8988T (cell line): ENCODE measurements at regions not wholly inside any gene's neighbourhood (a gene's known extent, or its start where the extent isn't known, plus 50 kb on each side); places are given as distances from the start of the nearest gene placed in this dataset.
"Not testable (repeated sequence)": the region's sequence is repeated elsewhere in the genome, so short reads cannot be mapped to it uniquely, and the experiment has no call there.

ENCODE experiments used
- DNase-seq: peaks from one replicate; pipeline ENCODE4 v3.0.0; 2011

DNA sequence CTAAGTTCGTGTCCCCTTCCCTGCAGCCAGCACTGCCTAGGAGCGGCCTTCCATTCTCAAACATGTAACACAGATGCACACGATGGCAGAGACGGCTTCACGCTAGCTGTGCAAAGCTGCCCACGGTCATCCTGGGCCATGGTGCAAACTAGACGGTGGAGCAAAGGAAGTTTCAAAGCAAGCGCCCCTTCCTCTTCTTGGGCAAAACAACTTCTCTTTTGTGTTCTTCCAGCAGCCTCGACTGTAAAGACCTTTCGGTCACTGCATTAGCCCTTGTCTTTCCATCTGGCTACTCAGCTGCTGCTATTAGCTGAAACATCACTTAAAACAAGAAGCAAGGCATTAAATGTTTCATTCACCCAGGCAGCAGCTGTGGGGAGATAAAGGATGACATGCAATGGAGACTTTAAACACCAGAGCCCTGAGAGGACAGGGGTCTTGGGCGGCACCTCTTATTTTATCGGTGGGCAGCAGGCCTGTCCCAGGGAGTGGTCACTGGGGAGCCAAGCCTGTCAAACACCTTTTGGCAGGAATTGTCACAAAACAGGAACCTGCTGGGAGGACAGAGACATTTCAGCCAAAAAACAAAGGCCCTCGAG is 214.8 kb downstream of the KLF6 start:
- DNase-seq, result no peak

DNA sequence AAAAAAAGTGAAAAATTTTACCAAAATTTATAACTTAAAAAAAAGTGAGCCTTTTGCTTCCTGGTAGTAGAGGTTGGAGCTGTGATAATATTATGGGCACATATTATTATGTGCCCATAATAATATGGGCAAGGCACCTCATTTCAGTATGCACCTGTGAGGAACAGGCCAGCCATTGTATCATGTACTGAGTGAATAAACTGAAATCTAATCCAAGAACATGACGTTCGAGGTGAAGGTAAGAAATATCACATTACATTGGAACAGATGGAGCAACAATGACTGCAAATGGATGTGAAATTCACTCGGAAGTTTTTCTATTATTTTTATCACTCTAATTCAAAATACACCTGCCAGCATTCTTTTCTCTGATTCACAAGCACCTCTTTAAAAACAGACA is 216.0 kb downstream of the KLF6 start:
- DNase-seq, result no peak

DNA sequence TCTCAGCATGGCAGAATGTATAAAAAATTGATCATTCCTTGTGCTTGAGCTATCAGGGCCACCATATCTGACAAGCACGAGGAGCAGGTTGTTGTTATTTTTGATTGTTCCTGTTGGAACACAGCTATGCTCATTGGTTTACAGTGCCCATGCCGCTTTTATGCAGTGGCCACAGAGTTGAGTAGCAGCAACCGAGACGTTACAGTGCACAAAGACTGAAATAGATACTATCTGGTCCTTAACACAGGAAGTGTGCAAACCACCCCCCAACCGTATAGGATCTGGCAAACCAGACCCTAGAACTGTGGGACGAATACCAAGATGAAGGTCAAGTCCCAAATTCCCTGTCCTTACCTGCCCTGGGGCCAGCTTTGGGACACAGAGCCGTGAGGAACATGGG is 216.6 kb downstream of the KLF6 start:
- no peak for DNase-seq

DNA sequence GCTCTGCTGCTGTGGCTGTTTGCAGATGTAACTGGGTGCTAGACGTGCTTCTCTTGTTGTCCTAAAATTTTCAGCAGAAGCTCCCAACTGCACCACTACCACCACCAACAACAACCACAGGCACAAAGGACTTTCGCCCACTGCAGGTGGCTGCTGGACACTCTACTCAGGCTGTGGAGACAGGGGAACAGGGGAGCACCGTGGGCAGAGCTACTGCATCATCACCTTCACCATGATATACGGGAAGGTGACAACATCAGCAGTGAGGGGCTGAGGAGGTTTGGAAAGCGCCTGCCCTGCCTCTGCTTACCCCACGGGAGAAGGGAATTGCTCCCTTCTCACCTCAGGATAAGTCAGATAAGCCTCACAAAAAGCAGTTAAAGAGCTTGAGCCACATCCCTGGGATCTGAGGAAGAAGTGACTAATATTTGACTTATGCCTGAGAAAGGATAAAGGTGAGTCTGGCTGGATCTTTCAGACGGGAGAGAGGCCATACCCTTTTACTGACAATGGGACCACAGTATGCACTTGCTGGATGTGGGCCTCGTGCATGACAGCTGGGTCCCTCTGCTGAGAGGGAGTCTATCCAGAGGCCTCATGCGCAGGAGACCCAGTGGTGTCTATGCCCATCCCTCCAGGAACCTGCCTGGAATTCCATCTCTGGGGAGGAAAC is 217.6 kb downstream of the KLF6 start:
- DNase-seq, result no peak

DNA sequence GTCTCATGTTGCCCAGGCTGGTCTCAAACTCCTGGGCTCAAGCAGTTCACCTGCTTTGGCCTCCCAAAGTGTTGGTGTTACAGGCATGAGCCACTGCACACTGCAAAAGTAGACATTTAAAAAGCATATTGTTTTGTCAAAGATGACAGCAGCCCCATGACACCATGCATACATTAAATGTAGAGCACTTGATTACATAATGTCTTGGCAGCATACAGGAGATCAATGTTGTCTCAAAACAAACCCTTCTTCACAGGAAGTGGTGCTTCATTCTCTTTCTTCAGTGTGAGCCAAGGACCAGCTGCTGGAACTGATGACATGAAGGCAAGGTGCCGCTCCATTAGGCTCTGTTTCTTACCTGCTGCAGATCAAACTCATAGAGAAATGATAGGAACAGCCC is 218.4 kb downstream of the KLF6 start:
- DNase-seq, result no peak

DNA sequence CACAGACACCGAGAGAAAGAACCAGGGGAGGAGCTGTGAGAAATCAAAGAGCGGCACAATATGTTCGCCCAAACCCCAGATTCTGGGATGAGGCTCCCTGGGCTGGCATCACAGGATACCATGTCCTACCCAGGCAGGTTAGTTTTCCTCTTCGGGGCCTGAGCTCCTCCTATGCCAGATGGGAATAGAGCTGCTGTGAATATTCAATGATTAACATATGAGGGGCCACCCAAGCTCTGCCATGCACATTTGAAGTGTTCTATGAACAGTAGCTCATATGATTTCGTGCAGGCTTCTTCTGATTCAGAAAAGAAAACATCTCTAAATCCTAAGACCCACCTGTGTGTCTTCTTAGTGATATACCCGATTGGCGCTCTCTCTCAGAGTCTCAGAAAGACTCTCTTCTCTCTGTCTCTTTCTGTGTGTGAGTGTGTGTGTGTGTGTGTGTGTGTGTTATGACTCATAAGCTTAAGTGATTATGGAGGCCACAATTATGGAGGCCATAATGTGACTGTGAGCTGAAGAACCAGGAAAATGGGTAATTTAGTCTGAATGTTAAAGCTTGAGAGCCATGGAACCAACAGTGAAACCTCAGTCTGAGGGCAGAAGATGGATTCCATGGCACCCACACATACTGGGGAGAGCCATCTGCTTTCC is 220.5 kb downstream of the KLF6 start:
- no peak for DNase-seq

DNA sequence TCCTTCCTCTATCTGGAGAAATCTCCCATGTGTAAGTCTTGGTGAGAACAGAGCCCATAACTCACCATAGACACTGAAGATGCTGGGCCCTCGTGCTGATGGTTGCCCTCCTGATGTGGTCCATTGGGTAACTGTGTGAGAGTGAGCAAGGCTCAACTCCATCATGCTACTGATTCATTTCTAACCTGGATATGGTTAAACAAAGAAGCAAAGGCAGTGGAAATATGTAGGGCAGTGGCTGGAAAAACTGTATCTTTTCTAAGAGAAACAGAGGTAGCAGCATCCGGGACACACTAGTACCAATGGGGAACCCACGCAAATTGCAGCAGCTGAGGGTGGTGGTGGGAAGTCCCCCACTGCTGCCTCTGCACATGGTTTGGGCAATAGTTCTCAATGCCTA is 221.7 kb downstream of the KLF6 start:
- no peak for DNase-seq

DNA sequence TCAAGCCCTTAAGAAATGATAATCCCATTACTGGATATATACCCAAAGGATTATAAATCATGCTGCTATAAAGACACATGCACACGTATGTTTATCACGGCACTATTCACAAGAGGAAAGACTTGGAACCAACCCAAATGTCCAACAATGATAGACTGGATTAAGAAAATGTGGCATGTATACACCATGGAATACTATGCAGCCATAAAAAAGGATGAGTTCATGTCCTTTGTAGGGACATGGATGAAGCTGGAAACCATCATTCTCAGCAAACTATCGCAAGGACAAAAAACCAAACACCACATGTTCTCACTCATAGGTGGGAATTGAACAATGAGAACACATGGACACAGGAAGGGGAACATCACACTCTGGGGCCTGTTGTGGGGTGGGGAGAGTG is 224.4 kb downstream of the KLF6 start:
- not testable (repeated sequence) for DNase-seq

DNA sequence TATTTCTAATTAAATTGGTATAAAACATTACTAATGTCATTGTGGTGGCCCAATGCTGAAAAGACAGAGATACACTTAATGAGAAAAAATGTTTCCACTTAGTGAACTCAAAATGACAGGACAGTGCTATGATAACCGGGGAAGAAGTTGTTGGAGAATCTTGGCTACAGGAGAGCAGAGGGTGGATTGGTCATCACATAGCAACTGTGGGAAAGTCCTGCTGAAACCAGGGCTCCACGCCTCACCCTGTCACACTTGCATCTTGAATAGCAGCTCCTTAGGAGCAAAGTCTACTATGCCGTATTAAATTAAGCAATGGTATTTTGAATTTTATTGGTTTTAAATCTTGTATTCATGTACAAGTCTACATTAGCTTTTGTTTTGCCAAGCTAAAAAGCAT is 225.5 kb downstream of the KLF6 start:
- DNase-seq, result no peak

DNA sequence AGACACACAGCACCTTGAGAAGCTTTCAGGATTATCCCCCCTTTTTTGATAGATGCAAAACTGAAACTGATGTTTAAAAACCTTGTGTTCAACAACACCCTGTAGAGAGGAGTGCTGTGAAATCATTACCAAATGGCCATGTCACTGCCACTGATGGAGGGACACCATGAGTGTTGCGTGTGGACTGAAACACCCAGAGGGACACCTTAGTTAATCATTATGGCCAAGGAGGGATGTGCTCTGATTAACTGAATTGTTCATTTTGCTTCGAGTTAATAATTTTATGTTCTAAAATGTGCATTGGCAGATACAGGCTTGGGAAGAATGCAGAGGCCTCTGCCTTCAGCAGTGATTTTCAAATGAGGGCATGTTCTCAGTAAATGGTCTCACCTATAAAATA is 226.0 kb downstream of the KLF6 start:
- DNase-seq, result no peak

DNA sequence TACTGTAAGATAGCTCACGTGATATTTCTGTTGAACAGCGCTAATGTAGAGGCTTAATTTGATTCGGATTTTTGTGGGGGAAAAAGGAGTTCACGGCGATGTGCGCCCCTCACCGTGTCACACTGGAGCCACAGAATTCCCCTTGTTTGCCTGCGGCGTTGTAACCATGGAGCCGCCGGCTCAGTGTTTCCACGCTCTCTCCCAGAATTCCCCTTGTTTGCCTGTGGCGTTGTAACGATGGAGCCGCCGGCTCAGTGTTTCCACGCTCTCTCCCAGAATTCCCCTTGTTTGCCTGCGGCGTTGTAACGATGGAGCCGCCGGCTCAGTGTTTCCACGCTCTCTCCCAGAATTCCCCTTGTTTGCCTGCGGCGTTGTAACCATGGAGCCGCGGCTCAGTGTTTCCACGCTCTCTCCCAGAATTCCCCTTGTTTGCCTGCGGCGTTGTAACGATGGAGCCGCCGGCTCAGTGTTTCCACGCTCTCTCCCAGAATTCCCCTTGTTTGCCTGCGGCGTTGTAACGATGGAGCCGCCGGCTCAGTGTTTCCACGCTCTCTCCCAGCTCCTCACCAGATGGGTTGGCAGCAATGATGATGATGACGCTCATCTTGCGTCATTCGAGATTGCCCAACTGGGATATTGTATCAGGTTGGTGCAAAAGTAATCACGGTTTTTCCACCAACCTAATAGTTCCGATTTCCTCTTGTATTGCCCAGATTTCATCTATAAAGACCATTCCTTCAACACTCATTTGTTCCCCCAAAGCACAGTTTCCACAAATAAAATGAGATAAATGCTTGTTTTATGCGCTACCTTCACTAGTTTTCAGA is 228.6 kb downstream of the KLF6 start:
- DNase-seq, result not testable (repeated sequence)

DNA sequence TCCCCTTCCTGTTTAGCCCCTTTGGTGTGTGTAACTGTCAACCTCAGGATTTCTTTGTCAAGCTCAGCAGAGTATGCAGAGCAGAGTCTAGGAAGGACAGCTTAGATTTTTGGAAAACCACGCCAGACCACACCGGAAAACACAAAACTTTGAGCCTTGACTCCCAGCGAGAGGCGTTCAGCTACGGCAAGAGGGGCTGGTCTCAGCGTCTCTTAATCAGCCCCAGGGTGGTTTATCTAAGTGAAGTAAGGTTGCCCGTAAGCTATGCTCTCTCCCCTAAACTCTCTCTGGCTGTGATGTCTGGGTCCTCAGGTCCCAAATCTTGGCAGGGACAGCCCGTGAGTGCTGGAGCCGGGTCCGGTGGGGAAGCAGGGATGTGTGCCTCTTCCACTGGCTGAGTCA is 230.9 kb downstream of the KLF6 start:
- DNase-seq, result no peak

DNA sequence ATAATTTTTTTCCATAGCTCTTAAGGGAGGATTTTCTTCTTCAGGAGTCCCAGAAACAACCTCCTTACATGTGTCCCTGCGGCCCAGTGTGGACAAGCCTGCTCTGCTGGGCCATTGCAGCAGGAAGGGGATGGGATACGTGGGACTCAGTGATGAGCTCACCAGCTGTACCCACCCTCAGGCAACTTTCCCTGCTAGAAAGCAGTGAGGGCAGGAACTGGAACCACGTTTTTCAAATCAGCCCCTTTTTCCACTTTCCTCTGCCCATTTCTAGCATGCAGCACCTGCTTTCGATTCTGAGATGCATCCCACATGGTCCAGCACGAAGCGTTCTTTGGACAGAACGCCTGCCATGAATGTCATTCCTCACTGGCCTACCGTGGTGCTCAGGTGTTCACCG is 232.7 kb downstream of the KLF6 start:
- DNase-seq, result no peak

DNA sequence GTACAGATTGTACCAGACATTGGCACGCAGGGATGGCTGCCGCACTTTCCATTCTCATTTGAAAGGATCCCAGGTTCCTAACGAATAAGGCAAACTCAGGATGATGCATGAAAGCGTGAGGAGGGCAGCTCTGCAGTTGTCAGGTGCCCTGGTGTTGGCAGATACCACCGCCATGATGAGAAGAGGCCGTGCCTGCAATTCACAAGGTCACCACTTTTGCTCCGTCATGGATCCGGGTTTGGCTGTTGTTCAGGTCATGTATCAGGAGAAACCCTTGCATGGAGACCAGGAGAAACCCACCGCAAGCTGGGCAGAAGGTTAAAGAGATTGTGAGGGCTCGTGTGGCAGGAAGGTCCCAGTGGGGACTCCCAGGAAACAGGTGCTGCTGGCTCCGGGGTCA is 233.2 kb downstream of the KLF6 start:
- DNase-seq, result no peak

DNA sequence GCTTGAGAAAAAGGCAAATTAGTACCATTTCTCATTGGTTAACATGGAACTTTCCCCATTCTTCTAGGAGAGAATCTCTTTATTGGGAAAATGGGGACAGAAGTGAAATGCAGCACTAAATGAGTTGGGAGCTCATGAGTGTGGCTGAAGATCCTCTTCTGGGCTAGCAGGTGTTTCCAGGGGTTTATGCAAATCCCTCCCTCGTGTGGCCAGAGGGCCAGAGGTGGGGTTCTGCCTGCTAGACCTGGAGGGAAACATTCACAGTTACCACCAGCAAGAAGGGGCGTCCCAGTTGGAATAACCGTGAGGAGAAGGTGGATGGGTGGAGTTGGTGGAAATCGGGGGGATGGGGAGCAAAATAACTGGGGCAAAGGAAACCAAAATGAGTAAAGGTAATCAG is 235.9 kb downstream of the KLF6 start:
- no peak for DNase-seq

DNA sequence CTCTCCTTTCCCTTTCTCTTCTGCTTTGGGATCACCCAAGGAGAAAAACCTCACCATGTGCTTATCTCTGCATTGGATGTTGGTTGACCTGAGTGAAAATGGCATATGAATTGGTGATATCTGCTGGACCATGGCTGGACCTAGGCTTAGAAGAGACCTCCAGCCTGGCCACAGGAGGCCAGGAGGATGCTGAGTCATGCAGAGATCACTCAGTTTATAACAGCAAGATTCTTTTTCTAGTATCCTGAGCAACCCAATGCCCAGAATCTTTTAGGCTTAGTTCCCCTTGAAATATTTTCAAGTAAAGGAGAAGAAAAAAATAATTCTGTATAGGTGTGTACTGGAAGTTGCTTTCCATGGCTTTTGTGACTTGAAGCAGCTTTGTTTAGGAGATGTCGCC is 236.3 kb downstream of the KLF6 start:
- DNase-seq, result no peak

DNA sequence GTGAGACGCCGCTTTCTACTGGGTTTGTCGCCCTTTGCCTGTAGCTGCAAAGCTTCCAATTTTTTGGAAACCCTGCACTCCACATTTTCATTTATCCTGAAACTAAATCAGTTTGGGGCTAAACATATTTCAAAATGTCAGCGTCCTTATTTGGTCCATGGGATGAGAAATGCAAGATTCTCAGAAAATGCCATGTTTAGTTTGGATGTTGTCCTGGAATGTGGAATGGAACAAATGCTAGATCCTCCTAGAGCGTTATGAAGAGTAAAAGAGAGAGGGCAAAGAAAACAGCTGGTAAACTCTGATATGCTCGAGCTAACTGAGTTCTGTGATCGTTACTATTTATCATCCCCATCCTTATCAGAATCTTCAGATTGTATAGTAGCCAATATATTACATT is 236.9 kb downstream of the KLF6 start:
- no peak for DNase-seq

DNA sequence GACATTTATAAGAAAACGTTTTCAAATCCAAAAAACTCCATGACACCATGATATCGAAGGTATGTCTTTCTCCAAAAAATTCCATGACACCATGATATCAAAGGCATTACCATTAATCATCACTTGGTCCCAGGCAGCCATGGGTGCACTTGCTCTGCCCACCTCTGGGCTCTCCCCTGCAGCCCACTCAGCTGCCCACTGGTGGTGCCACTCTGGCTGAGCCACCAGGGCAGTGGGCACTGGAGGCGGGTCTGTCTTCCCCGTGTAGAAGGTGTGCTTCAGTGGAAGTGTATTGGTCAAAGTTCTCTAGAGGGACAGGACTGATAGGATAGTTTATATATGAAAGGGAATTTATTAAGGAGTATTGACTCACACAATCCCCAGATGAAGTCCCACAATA is 240.4 kb downstream of the KLF6 start:
- no peak for DNase-seq

DNA sequence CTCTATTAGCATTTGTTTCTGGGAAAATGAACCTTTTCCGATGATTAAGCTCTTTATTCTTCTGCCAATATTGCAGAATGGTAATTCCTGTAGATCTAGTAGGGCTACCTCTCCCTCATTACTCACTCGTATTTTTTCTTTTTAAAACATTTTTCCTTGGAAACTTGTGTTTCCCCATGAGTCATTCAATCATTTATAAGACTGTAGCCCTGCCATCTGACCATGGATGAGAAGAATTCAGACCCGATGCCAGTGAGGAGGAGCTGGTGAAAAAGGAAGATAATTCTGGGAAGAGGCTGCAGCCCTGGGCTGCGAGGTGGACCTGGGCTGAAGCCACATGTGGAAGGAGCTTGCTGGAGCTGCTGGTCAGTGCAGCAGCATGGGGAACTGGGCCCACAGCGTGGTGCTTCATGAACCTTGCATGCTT is 242.8 kb downstream of the KLF6 start:
- DNase-seq, result no peak

DNA sequence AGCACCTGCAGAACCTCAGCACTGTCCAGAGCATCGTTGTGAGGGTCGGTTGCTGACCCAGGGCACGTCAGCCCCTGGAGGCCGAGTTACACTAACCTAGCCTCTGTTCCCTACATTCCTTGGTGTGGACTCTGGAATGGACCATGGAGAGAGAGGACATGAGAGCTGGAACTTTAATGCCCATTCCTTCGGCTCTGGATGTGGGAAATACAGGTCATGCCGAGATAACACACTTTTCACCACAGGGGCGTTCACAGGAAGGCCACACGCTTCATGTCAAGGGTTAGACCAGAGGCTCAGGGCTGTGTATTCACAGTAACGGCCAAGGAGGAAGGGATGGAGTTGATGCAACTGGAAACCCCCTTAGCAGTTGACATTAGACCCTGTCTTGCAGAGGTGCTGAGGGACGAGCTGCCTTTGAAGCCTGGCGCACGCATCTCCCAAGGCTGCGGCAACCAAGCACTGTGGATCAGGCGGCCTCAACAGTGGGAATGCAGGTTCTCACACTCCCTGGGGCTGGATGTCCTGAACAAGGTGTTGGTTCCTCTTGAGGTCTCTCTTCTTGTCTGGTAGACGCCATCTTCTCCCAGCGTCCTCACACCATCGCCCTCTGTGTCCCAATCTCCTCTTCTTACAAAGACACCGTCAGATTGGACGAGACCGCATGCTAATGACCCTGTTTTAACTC is 245.2 kb downstream of the KLF6 start:
- no peak for DNase-seq

DNA sequence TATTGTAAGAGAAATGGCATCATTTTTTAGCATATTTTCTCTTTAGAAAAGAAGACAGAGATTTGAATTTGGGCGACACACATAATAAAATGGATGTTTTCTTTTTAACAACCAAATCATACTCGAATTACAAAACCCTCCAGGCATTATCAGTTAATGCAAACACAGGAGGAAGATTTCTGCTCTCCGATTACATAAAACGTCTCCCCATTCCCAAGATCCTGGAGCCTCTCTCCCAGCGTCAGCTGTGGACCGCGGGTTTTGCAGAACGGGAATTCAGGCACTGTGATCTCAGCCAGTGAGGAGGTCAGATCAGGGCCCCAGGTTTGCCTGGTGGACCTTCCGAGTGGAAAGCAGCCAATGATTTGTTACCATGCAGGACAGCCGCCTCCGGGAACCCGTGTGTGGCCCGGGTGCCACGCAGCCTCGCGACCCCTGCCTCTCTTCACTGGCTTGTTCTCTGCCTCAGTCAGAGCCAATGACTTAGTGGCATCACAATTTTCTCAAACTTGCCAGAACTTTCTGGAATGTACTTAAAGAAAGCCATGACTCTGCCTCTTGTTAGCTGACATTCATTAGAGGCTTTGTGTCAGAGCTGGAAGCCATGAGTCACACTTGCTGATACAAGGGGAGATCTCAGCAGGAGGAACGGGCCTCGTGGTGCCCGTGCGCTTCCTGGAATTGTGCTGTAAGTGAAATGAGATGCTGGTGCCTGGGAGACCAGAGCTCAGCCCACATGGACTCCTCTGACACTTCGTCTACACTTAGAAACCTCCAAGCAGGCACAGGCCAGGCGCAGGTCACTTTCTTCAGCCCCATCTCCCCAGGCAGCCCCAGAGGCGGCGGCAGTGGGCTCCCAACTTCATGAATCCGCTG is 246.1 kb downstream of the KLF6 start:
- DNase-seq, result no peak

DNA sequence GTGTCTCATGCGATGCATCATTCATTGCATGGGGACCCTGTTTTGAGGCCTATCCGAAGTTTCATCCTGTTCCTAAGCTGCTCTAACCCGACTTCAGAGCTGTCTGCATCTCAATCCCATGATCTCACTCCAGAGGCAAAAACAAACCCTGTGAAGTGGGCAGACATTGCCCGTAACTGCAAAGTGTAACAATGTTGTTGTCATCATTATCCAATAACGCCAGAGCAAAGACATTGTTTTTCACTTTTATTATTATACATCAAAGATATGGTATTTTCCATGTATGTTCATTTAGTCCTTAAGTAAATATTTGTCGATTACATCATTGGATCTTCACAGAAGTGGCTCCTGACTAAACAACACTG is 246.7 kb downstream of the KLF6 start:
- no peak for DNase-seq
